ENCODE measurements at regions not wholly inside any gene's neighbourhood (a gene's known extent, or its start where the extent isn't known, plus 50 kb on each side); places are given as distances from the start of the nearest gene placed in this dataset.

DNA sequence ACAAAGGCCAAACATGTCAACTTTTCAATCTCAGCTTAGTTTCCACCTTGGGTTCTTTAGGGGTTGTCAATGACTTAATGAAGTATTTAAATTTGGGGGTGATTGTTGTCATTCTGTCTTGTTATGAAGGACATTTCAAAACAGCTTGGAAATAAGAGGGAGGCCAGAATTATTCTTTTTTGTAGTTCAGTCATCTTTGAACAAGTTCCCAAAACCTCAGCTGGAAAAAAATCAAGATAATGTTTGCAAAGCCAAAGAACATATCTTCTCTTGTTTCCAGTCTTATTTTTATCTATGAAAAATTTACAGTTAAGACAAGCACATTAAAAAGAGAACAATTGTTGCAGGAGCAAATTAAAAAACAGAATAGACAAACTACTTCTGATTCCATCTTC lies 612.8 kb downstream of the INSC start:
- Histone ChIP-seq H3K27me3 (no peaks in the 10 kb centered on the region), H3K27ac (no peak overlapping the region), H3K9me3 (no peaks in the 10 kb centered on the region), H3K9ac (ENCODE audit: low read depth in 2 of 2, low read length in 2 of 2) (no peak overlapping the region), H3K36me3 (no peaks in the 10 kb centered on the region), H3K4me3 (no peak overlapping the region), H3K4me1 (no peaks in the 10 kb centered on the region)
- no peak for DNase-seq
- intact Hi-C loops (cut with DNase I) = no loop called here
- TF ChIP-seq, protein P1, sequence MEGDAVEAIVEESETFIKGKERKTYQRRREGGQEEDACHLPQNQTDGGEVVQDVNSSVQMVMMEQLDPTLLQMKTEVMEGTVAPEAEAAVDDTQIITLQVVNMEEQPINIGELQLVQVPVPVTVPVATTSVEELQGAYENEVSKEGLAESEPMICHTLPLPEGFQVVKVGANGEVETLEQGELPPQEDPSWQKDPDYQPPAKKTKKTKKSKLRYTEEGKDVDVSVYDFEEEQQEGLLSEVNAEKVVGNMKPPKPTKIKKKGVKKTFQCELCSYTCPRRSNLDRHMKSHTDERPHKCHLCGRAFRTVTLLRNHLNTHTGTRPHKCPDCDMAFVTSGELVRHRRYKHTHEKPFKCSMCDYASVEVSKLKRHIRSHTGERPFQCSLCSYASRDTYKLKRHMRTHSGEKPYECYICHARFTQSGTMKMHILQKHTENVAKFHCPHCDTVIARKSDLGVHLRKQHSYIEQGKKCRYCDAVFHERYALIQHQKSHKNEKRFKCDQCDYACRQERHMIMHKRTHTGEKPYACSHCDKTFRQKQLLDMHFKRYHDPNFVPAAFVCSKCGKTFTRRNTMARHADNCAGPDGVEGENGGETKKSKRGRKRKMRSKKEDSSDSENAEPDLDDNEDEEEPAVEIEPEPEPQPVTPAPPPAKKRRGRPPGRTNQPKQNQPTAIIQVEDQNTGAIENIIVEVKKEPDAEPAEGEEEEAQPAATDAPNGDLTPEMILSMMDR (IDR thresholded peaks at IDR 0.05) = no peak

DNA sequence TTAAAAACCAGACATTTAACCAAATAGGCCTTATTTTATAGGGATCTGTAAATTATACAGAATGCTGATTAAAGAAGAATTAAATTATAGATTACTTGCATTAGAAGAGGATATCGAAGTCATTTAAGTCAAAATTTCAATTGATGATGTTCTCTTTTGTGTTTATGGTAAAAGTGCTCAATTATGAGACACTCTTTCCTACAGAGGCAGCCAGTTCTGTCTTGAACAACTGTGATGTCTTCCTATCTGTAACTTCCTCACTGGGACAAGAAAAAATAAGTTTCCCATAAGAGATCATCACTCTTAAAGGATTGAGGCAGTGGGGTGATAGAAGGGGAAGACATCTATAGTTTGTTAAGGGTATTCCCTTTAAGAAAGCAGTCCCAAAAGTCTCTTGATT lies 613.5 kb downstream of the INSC start:
- no peak overlapping the region for H3K27ac ChIP-seq
- H3K27me3 ChIP-seq = no peaks in the 10 kb centered on the region
- H3K36me3 ChIP-seq = no peaks in the 10 kb centered on the region
- TF ChIP-seq, protein P1 (IDR thresholded peaks at IDR 0.05) = no peak
- DNase-seq = no peak
- no peak overlapping the region for H3K9ac ChIP-seq (ENCODE audit: low read depth in 2 of 2, low read length in 2 of 2)
- intact Hi-C loops (cut with DNase I) = no loop called here
- no peaks in the 10 kb centered on the region for H3K4me1 ChIP-seq
- no peak overlapping the region for H3K4me3 ChIP-seq
- no peaks in the 10 kb centered on the region for H3K9me3 ChIP-seq

DNA sequence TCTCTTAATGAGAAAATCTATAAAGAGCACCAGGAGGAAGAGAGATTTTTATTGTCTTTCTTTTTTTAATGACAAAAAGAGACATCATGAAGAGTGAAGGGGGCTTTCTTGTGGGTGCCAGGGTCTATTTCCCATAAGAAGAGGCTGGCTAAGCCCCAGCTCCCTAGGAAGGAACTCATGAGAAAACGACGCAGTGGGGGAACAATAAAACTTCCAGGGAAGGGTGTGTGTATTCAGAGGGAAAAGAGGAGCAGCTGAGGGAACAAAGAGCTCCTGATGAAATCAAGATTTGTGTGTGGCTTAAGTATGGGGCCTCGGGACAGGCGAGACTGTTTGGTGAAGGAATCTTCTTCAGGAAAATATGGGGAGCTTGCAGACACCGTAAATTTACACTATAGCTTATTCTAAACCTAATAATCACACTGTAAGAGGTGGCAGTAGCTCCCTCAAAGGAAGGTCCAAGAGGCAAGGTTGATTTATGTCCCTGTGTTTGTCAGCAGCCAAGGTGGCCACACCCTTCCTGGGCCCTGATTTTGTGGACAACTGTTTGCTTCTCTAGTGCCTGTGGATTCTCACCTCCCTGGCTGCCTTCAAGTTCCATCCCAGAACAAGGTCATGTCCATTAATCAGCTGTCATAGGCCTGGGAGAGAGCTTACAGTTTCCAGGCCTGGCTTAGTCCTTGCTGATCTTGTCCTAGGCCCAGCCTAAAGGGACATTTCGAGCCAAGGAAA lies 615.7 kb downstream of the INSC start:
- TF ChIP-seq, protein P1 (IDR thresholded peaks at IDR 0.05) = no peak

DNA sequence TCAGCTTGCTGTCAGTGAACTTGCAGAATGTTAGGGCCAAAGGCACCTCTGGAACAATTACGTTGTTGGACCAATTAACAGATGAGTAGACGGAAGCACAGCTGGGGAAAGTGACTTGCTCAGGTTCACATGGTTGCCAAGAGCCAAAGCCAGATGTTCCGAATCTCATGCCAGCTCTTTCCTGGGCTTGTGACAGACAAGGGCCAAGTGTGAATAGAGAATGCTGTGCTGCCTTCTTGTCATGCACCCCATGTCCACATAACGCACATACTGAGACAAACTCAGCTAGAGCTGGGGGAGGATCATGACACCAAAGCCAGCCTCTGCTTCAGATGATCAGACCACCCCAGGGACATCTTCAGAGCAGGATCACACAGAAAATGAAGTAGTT lies 616.3 kb downstream of the INSC start:
- DNase-seq = no peak
- Histone ChIP-seq H3K9ac (ENCODE audit: low read depth in 2 of 2, low read length in 2 of 2) (no peak overlapping the region), H3K27ac (no peak overlapping the region), H3K9me3 (no peaks in the 10 kb centered on the region), H3K4me1 (no peaks in the 10 kb centered on the region), H3K4me3 (no peak overlapping the region), H3K27me3 (no peaks in the 10 kb centered on the region), H3K36me3 (no peaks in the 10 kb centered on the region)
- intact Hi-C loops (cut with DNase I) = no loop called here
- TF ChIP-seq, protein P1 (IDR thresholded peaks at IDR 0.05) = no peak

More for the DNA sequence above, 615.7 kb downstream of the INSC start:
- Histone ChIP-seq H3K36me3 (no peaks in the 10 kb centered on the region), H3K4me3 (no peak overlapping the region), H3K4me1 (no peaks in the 10 kb centered on the region), H3K27ac (no peak overlapping the region), H3K27me3 (no peaks in the 10 kb centered on the region), H3K9me3 (no peaks in the 10 kb centered on the region), H3K9ac (ENCODE audit: low read depth in 2 of 2, low read length in 2 of 2) (no peak overlapping the region)
- intact Hi-C loops (cut with DNase I) = no loop called here
- no peak for DNase-seq

DNA sequence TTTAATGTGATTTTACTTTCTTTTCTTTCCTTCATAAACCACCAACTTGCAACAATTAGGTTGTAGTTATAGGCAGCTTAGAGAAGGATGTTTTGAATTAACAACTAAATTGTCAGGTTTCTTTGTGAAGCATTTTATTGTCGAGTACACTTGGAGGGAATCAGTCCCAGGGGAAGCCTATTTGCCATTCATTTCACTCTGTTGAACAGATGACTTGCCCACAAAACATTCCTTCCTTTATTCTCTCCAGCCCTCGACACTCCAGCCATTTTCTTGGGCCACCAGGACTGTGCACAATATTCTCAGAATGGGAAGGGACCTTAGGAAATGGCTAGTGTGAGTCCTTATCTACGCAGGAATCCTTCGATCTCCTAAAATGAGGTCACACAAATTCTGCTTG lies 620.6 kb downstream of the SOX6 start:
- Histone ChIP-seq H3K27ac (no peak overlapping the region), H3K4me3 (no peak overlapping the region), H3K9me3 (no peaks in the 10 kb centered on the region), H3K9ac (ENCODE audit: low read depth in 2 of 2, low read length in 2 of 2) (no peak overlapping the region), H3K36me3 (no peaks in the 10 kb centered on the region), H3K27me3 (no peaks in the 10 kb centered on the region), H3K4me1 (no peaks in the 10 kb centered on the region)
- TF ChIP-seq, protein P1 (IDR thresholded peaks at IDR 0.05) = no peak
- DNase-seq = no peak
- intact Hi-C loops (cut with DNase I) = no loop called here
